Right lobe of liver (tissue), 6 donors: ENCODE measurements at regions not wholly inside any gene's neighbourhood (a gene's known extent, or its start where the extent isn't known, plus 50 kb on each side); places are given as distances from the start of the nearest gene placed in this dataset.

ENCODE experiments used
- ATAC-seq, 4 donors: fragments of 200-7000 bp; cut with Tn5 transposase; one replicate each; pipeline ENCODE4 v1.9.1; 2020; ENCODE audit warnings: mild to moderate bottlenecking in 4 of 4, moderate library complexity in 4 of 4
- DNase-seq, 3 donors: peaks; one replicate each; pipeline ENCODE4 v3.0.0-alpha.2; 2020
- H3K27ac ChIP-seq, 3 donors: fragments of 200-600 bp; one replicate each; pipeline ENCODE4 v1.8.0; 2022
- H3K27me3 ChIP-seq, 2 donors: fragments of 200-600 bp; one replicate each; pipeline ENCODE4 v1.8.0; 2022
- H3K36me3 ChIP-seq, 4 donors: fragments of 200-600 bp; sonication (generic) in 1 of 4; one replicate each; pipeline versions ENCODE4 v1.5.1 to v1.8.0; 2017 to 2022; ENCODE audit warnings: control low read depth in 1 of 4
- H3K4me1 ChIP-seq, 4 donors: fragments of 200-600 bp; sonication (generic) in 1 of 4; one replicate each; pipeline versions ENCODE4 v1.5.1 to v1.8.0; 2017 to 2022; ENCODE audit warnings: control low read depth in 1 of 4
- H3K4me3 ChIP-seq, 3 donors: fragments of 200-600 bp; one replicate each; pipeline ENCODE4 v1.8.0; 2022
- H3K9me3 ChIP-seq, 4 donors: fragments of 200-600 bp; sonication (generic) in 1 of 4; one replicate each; pipeline versions ENCODE4 v1.5.1 to v1.8.0; 2017 to 2022; ENCODE audit warnings: control low read depth in 1 of 4
- CTCF ChIP-seq, 4 donors: fragments of 200-600 bp in 3 of 4; fragments of 450-650 bp in 1 of 4; IDR thresholded peaks; one replicate each; pipeline versions ENCODE4 v1.5.1 to v1.8.0; 2016 to 2022; ENCODE audit warnings: antibody characterized with exemption in 4 of 4, mild to moderate bottlenecking in 2 of 4
- POLR2A ChIP-seq: fragments of 450-650 bp; IDR thresholded peaks from one replicate; pipeline ENCODE4 v1.6.1; 2017; ENCODE audit warnings: antibody characterized with exemption, mild to moderate bottlenecking
- WGBS: methylation state at CpG from one replicate; pipeline ENCODE4 v1.1.6; 2018; ENCODE audit warnings: low coverage, low lambda C conversion rate; ENCODE audit not compliant: insufficient coverage; ENCODE audit errors: missing lambda C conversion rate; 5-methylcytosine and 5-hydroxymethylcytosine counted together
- intact Hi-C, 2 donors: fragments of 100-400 bp; cut with DNase I; formaldehyde crosslinking; loops; one replicate each; pipeline versions ENCODE4 v1.11.2 to v1.14.1; 2022
- donor health status: DM: no; HTN: yes; CAD: no.
- donor health status: DM: no; HTN: no; CAD: no.
- donor health status: DM: no; HTN: no; CAD: no.
- donor health status: DM: no; HTN: yes; CAD: no.
- donor health status: DM: no; HTN: yes; CAD: no.

GRCh38 chr6:16930432-16930831, 169.2 kb upstream of the ATXN1 start:
- Histone ChIP-seq H3K27me3 (no peaks in the 10 kb centered on the region), H3K4me1 (no peaks in the 10 kb centered on the region), H3K27ac (no peak overlapping the region), H3K36me3 (no peaks in the 10 kb centered on the region), H3K4me3 (no peak overlapping the region), H3K9me3 (no peaks in the 10 kb centered on the region)
- TF ChIP-seq POLR2A (no peak), CTCF (IDR thresholded peaks at IDR 0.05) (no peak)
- ATAC-seq (no peak), DNase-seq (no peak)
- intact Hi-C loops: no loop called here
- WGBS: 87% methylated on average over 1 of the region's 1 CpG

- no peaks in the 10 kb centered on the region for H3K4me1 ChIP-seq
- no peak for TF ChIP-seq POLR2A
- TF ChIP-seq CTCF (IDR thresholded peaks at IDR 0.05): no peak
- no peak overlapping the region for H3K4me3 ChIP-seq
- H3K27me3 ChIP-seq: no peaks in the 10 kb centered on the region
- intact Hi-C loops: no loop called here
- ATAC-seq (peak in 2 of 4 donors; percentile 37 to 43), DNase-seq (no peak)
- H3K27ac ChIP-seq: no peak overlapping the region
- no peaks in the 10 kb centered on the region for H3K9me3 ChIP-seq
- H3K36me3 ChIP-seq: no peaks in the 10 kb centered on the region
Measured at GRCh38 chr6:16929809-16930208, 168.5 kb upstream of the ATXN1 start.

DNA sequence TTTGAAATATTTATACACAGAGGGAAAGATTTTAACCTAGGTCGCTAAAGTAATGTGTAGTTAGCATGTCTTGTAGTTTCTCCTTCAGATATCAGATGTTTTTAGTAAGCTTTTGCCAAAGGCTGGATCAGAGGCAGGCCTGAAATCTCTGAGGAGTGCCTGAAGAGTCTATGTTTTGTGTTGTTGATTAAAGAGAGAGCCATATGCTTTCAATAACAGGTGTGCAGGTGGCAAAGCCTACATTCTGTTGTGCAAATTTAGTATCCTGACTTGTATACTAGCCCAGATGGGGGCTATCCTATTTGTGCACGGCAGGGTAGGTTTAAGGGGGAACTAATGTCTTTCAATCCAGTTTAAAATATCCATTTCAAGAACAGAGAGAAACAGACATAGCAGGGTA, 167.1 kb upstream of the ATXN1 start:
- intact Hi-C loops: no loop called here
- no peaks in the 10 kb centered on the region for H3K27me3 ChIP-seq
- TF ChIP-seq POLR2A: no peak
- TF ChIP-seq CTCF (IDR thresholded peaks at IDR 0.05): no peak
- H3K36me3 ChIP-seq: no peaks in the 10 kb centered on the region
- H3K9me3 ChIP-seq: no peaks in the 10 kb centered on the region
- no peak for ATAC-seq
- DNase-seq: no peak
- no peak overlapping the region for H3K27ac ChIP-seq
- H3K4me3 ChIP-seq: no peak overlapping the region
- 89% methylated on average over 2 of the region's 2 CpGs for WGBS
- H3K4me1 ChIP-seq: no peaks in the 10 kb centered on the region

GRCh38 chr6:16927205-16927604, 165.9 kb upstream of the ATXN1 start:
- no peak overlapping the region for H3K4me3 ChIP-seq
- no peaks in the 10 kb centered on the region for H3K9me3 ChIP-seq
- intact Hi-C loops: no loop called here
- H3K4me1 ChIP-seq: peaks cover 0 to under 1% (median under 1%) of the 10 kb centered on the region in 4 donors
- ATAC-seq (no peak), DNase-seq (no peak)
- WGBS: 90% methylated on average over 1 of the region's 1 CpG
- no peak overlapping the region for H3K27ac ChIP-seq
- no peaks in the 10 kb centered on the region for H3K27me3 ChIP-seq
- no peaks in the 10 kb centered on the region for H3K36me3 ChIP-seq
- TF ChIP-seq CTCF (IDR thresholded peaks at IDR 0.05): no peak
- TF ChIP-seq POLR2A: no peak

- ATAC-seq (no peak), DNase-seq (no peak)
- H3K27me3 ChIP-seq: no peaks in the 10 kb centered on the region
- H3K9me3 ChIP-seq: no peaks in the 10 kb centered on the region
- no peak overlapping the region for H3K27ac ChIP-seq
- intact Hi-C loops: no loop called here
- no peak overlapping the region for H3K4me3 ChIP-seq
- H3K4me1 ChIP-seq: peaks cover 0 to 16% (median 7%) of the 10 kb centered on the region in 4 donors
- TF ChIP-seq POLR2A (no peak), CTCF (IDR thresholded peaks at IDR 0.05) (no peak)
- no peaks in the 10 kb centered on the region for H3K36me3 ChIP-seq
- 76% methylated on average over 4 of the region's 4 CpGs for WGBS
Measured at GRCh38 chr6:16925461-16925860, 164.2 kb upstream of the ATXN1 start.
